ENCODE measurements at regions not wholly inside any gene's neighbourhood (a gene's known extent, or its start where the extent isn't known, plus 50 kb on each side); places are given as distances from the start of the nearest gene placed in this dataset.

- DNase-seq (ENCODE audit: low read depth) = no peak
- TF ChIP-seq CTCF (IDR thresholded peaks at IDR 0.05; ENCODE audit: insufficient read depth, low read length) = no peak
- no peak overlapping the region for H3K4me3 ChIP-seq (ENCODE audit: low read depth, low read length)
Observed at GRCh38 chr21:27691516-27691915, 724.6 kb upstream of the ADAMTS5 start.

GRCh38 chr21:27691006-27691405 is 724.1 kb upstream of the ADAMTS5 start:
- no peak for DNase-seq (ENCODE audit: low read depth)
- no peak for TF ChIP-seq CTCF (IDR thresholded peaks at IDR 0.05; ENCODE audit: insufficient read depth, low read length)
- no peak overlapping the region for H3K4me3 ChIP-seq (ENCODE audit: low read depth, low read length)

- H3K4me3 ChIP-seq (ENCODE audit: low read depth, low read length) = no peak overlapping the region
- no peak for TF ChIP-seq CTCF (IDR thresholded peaks at IDR 0.05; ENCODE audit: insufficient read depth, low read length)
- no peak for DNase-seq (ENCODE audit: low read depth)
Observed at GRCh38 chr21:27690426-27690825, 723.5 kb upstream of the ADAMTS5 start.

GRCh38 chr21:27688773-27689172 is 721.9 kb upstream of the ADAMTS5 start:
- no peak for TF ChIP-seq CTCF (IDR thresholded peaks at IDR 0.05; ENCODE audit: insufficient read depth, low read length)
- H3K4me3 ChIP-seq (ENCODE audit: low read depth, low read length) = no peak overlapping the region
- no peak for DNase-seq (ENCODE audit: low read depth)

- TF ChIP-seq CTCF (IDR thresholded peaks at IDR 0.05; ENCODE audit: insufficient read depth, low read length) = no peak
- no peak for DNase-seq (ENCODE audit: low read depth)
- no peak overlapping the region for H3K4me3 ChIP-seq (ENCODE audit: low read depth, low read length)
Observed at GRCh38 chr21:27683292-27683691, 716.4 kb upstream of the ADAMTS5 start.

GRCh38 chr21:27681841-27682240 is 715.0 kb upstream of the ADAMTS5 start:
- no peak for TF ChIP-seq CTCF (IDR thresholded peaks at IDR 0.05; ENCODE audit: insufficient read depth, low read length)
- no peak overlapping the region for H3K4me3 ChIP-seq (ENCODE audit: low read depth, low read length)
- DNase-seq (ENCODE audit: low read depth) = peak; percentile 68

GRCh38 chr21:27681038-27681437 is 714.1 kb upstream of the ADAMTS5 start:
- DNase-seq (ENCODE audit: low read depth) = peak; percentile 30
- H3K4me3 ChIP-seq (ENCODE audit: low read depth, low read length) = no peak overlapping the region
- TF ChIP-seq CTCF (IDR thresholded peaks at IDR 0.05; ENCODE audit: insufficient read depth, low read length) = no peak
